GM18858 (cell line): ENCODE measurements at regions not wholly inside any gene's neighbourhood (a gene's known extent, or its start where the extent isn't known, plus 50 kb on each side); places are given as distances from the start of the nearest gene placed in this dataset.

ENCODE experiments used
- ATAC-seq: cut with Tn5 transposase; IDR thresholded peaks from one replicate; pipeline ENCODE4 v1.9.1; 2021; ENCODE audit not compliant: unreplicated experiment

GRCh38 chr20:60313191-60313590 is 355.0 kb downstream of the CDH26 start:
- ATAC-seq = no peak

GRCh38 chr20:60313614-60314013 is 355.4 kb downstream of the CDH26 start:
- no peak for ATAC-seq

GRCh38 chr20:60314727-60315126 is 356.5 kb downstream of the CDH26 start:
- no peak for ATAC-seq

GRCh38 chr20:60316476-60317158 is 358.4 kb downstream of the CDH26 start:
- ATAC-seq = no peak

- ATAC-seq = no peak
These were observed 359.2 kb downstream of the CDH26 start for GRCh38 chr20:60317401-60317800.

- no peak for ATAC-seq
These were observed 363.4 kb downstream of the CDH26 start for GRCh38 chr20:60321601-60322000.

- no peak for ATAC-seq
These were observed 368.6 kb downstream of the CDH26 start for GRCh38 chr20:60326821-60327220.

GRCh38 chr20:60327971-60328660 is 369.9 kb downstream of the CDH26 start:
- ATAC-seq = no peak

GRCh38 chr20:60330461-60330860 is 372.2 kb downstream of the CDH26 start:
- no peak for ATAC-seq

GRCh38 chr20:60331688-60332300 is 373.6 kb downstream of the CDH26 start:
- ATAC-seq = no peak

- ATAC-seq = no peak
These were observed 374.3 kb downstream of the CDH26 start for GRCh38 chr20:60332523-60332922.

- no peak for ATAC-seq
These were observed 376.7 kb downstream of the CDH26 start for GRCh38 chr20:60334911-60335310.

GRCh38 chr20:60338556-60338955 is 380.3 kb downstream of the CDH26 start:
- no peak for ATAC-seq

- ATAC-seq = no peak
These were observed 381.5 kb downstream of the CDH26 start for GRCh38 chr20:60339738-60340137.

- ATAC-seq = no peak
These were observed 382.0 kb downstream of the CDH26 start for GRCh38 chr20:60340232-60340631.

GRCh38 chr20:60341062-60341461 is 382.8 kb downstream of the CDH26 start:
- ATAC-seq = no peak

- no peak for ATAC-seq
These were observed 386.9 kb downstream of the CDH26 start for GRCh38 chr20:60345106-60345505.

GRCh38 chr20:60349418-60349817 is 391.2 kb downstream of the CDH26 start:
- no peak for ATAC-seq

GRCh38 chr20:60352017-60352416 is 393.8 kb downstream of the CDH26 start:
- ATAC-seq = no peak

- ATAC-seq = no peak
These were observed 394.4 kb downstream of the CDH26 start for GRCh38 chr20:60352596-60352995.

- no peak for ATAC-seq
These were observed 395.9 kb downstream of the CDH26 start for GRCh38 chr20:60354024-60354580.

- no peak for ATAC-seq
These were observed 399.9 kb downstream of the CDH26 start for GRCh38 chr20:60358101-60358500.
